Mesendoderm (in vitro differentiated cells): ENCODE measurements at regions not wholly inside any gene's neighbourhood (a gene's known extent, or its start where the extent isn't known, plus 50 kb on each side); places are given as distances from the start of the nearest gene placed in this dataset.

ENCODE experiments used
- DNase-seq: peaks from one replicate; pipeline ENCODE4 v3.0.0; 2013
- H2AK5ac ChIP-seq: 2 replicates; pipeline ENCODE4 v1.6.1; 2013; ENCODE audit warnings: low read length, inconsistent platforms
- H2BK120ac ChIP-seq: 2 replicates; pipeline ENCODE4 v1.6.1; 2013; ENCODE audit warnings: low read depth, mild to moderate bottlenecking, low read length, moderate library complexity, mixed read lengths
- H2BK15ac ChIP-seq: replicated peaks from 2 replicates; pipeline ENCODE4 v1.6.1; 2013; ENCODE audit warnings: low read depth, mild to moderate bottlenecking, moderate library complexity
- H2BK5ac ChIP-seq: 2 replicates; pipeline ENCODE4 v1.6.1; 2013; ENCODE audit warnings: low read length, inconsistent platforms
- H3K18ac ChIP-seq: 2 replicates; pipeline ENCODE4 v1.6.1; 2013; ENCODE audit warnings: mild to moderate bottlenecking, low read length, mixed read lengths
- H3K23ac ChIP-seq: one replicate; pipeline ENCODE4 v1.6.1; 2013; ENCODE audit warnings: low read length
- H3K27ac ChIP-seq: 2 replicates; pipeline ENCODE4 v1.5.1; 2013; ENCODE audit warnings: low read depth, mild to moderate bottlenecking, inconsistent platforms, low read length, moderate library complexity
- H3K27me3 ChIP-seq: 2 replicates; pipeline ENCODE4 v1.6.1; 2013; ENCODE audit warnings: low read length, control low read depth, mild to moderate bottlenecking, inconsistent platforms; ENCODE audit not compliant: insufficient read depth, poor library complexity
- H3K36me3 ChIP-seq: 2 replicates; pipeline ENCODE4 v1.6.1; 2013; ENCODE audit warnings: low read length, inconsistent platforms; ENCODE audit not compliant: control insufficient read depth, insufficient read depth
- H3K4ac ChIP-seq: one replicate; pipeline ENCODE4 v1.6.1; 2013; ENCODE audit warnings: low read depth, mild to moderate bottlenecking, low read length, moderate library complexity
- H3K4me1 ChIP-seq: 2 replicates; pipeline ENCODE4 v1.6.1; 2013; ENCODE audit warnings: low read depth, low read length, inconsistent platforms; ENCODE audit not compliant: control insufficient read depth
- H3K4me2 ChIP-seq: 2 replicates; pipeline ENCODE4 v1.6.1; 2013; ENCODE audit warnings: low read length
- H3K4me3 ChIP-seq: 2 replicates; pipeline ENCODE4 v1.5.1; 2013; ENCODE audit warnings: mild to moderate bottlenecking, low read length
- H3K56ac ChIP-seq: one replicate; pipeline ENCODE4 v1.6.1; 2013; ENCODE audit warnings: low read length
- H3K79me1 ChIP-seq: 2 replicates; pipeline ENCODE4 v1.6.1; 2013; ENCODE audit warnings: low read length, inconsistent platforms
- H3K79me2 ChIP-seq: 2 replicates; pipeline ENCODE4 v1.6.1; 2013; ENCODE audit warnings: mild to moderate bottlenecking, low read length; ENCODE audit not compliant: control insufficient read depth, insufficient read depth
- H3K9ac ChIP-seq: 2 replicates; pipeline ENCODE4 v1.6.1; 2013; ENCODE audit warnings: low read length, inconsistent platforms
- H4K5ac ChIP-seq: one replicate; pipeline ENCODE4 v1.6.1; 2013; ENCODE audit warnings: low read length
- H4K8ac ChIP-seq: one replicate; pipeline ENCODE4 v1.6.1; 2013; ENCODE audit warnings: low read depth, mild to moderate bottlenecking, control low read depth, low read length, moderate library complexity
- WGBS: extraction: QIAGEN DNeasy Blood & Tissue Kit; methylation state at CpG from one replicate; pipeline ENCODE4 v1.1.7; 2013; ENCODE audit warnings: low lambda C conversion rate, missing lambda C conversion rate; ENCODE audit not compliant: insufficient coverage; ENCODE audit errors: extremely low coverage; 5-methylcytosine and 5-hydroxymethylcytosine counted together

DNA sequence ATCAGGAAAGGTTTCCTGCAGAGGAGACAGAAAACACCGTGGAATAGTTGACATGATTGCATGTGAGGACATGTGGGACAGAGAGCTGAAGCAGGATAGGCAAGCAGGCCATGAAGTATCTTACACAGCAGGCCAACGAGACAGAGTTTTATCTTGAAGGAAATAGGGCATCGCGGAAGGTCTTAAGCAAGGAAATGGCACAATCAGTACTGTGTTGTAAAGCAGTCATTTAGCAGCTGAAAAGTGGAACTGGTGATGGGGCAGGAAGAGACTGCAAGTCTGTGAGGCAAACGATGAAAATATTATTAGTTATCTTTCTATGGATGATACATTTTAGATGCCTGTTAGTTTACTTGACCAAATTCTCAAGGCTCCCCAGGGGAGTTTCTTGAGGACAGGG lies 535.1 kb downstream of the SOX2 start:
- no peak overlapping the region for H3K18ac ChIP-seq
- no peak overlapping the region for H3K27ac ChIP-seq
- H3K36me3 ChIP-seq: no peaks in the 10 kb centered on the region
- H4K5ac ChIP-seq: no peak overlapping the region
- H3K4me2 ChIP-seq: no peak overlapping the region
- no peaks in the 10 kb centered on the region for H3K79me1 ChIP-seq
- H2AK5ac ChIP-seq: no peak overlapping the region
- no peak overlapping the region for H2BK120ac ChIP-seq
- DNase-seq: no peak
- no peak overlapping the region for H3K4me3 ChIP-seq
- no peaks in the 10 kb centered on the region for H3K27me3 ChIP-seq
- no CpG with 5 or more reads among the region's 5 CpGs for WGBS
- H2BK5ac ChIP-seq: no peak overlapping the region
- no peak overlapping the region for H3K9ac ChIP-seq
- no peak overlapping the region for H4K8ac ChIP-seq
- no peaks in the 10 kb centered on the region for H3K4me1 ChIP-seq
- no peak overlapping the region for H2BK15ac ChIP-seq
- H3K79me2 ChIP-seq: no peaks in the 10 kb centered on the region
- no peak overlapping the region for H3K4ac ChIP-seq
- no peak overlapping the region for H3K23ac ChIP-seq
- H3K56ac ChIP-seq: no peak overlapping the region

DNA sequence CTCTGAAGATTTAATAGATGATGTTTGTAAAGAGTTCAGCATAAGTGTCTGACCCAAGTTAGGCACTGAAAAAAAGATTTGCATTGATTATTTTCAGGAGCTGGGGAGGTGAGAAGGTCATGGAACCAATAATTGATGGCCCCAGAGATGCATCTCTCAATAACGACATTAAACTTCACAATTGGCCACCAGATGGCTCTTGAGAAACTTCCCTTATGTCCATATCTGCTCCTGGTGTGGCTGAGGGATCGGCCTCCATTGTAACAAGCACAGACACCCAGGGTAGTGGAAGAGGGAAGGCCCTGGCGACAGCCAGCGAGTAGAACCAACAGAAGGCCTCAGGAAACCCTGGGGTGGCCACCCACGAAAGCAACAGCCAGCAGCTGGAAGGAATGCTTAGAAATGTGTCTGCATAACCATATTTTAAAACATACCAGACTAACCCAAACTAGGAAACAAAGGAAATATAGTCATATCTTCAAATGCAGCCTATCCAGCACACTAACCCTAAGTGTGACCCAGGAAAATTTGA lies 536.7 kb downstream of the SOX2 start:
- Histone ChIP-seq H2BK5ac (no peak overlapping the region), H3K23ac (no peak overlapping the region), H4K5ac (no peak overlapping the region), H2AK5ac (no peak overlapping the region), H3K27ac (no peak overlapping the region), H3K9ac (no peak overlapping the region), H3K79me2 (no peaks in the 10 kb centered on the region), H2BK15ac (no peak overlapping the region), H3K36me3 (no peaks in the 10 kb centered on the region), H3K4me2 (no peak overlapping the region), H4K8ac (no peak overlapping the region), H3K27me3 (no peaks in the 10 kb centered on the region), H3K18ac (no peak overlapping the region), H3K4ac (no peak overlapping the region), H2BK120ac (no peak overlapping the region), H3K4me3 (no peak overlapping the region), H3K56ac (no peak overlapping the region), H3K4me1 (no peaks in the 10 kb centered on the region), H3K79me1 (no peaks in the 10 kb centered on the region)
- WGBS: no CpG with 5 or more reads among the region's 5 CpGs
- peak; percentile 52 for DNase-seq

DNA sequence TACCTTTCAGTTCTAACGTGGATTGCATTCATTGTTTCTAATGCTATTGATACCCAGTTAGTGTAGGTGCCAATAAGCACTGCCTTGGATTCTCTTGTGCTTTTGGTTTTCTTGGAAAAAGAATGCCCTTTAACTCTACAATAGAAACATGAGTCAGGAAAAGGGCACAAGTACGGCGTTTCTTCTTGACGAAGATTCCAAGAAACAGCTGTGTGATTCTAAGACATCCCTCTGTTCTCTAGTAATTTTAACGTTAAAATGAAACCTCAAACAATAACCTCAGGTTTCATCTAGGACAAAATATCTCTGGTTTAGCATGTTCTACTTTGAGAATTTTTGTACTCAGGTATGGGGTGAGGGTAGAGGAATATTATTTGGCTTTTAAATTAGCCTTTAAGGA lies 540.5 kb upstream of the ATP11B start:
- Histone ChIP-seq H3K4ac (no peak overlapping the region), H4K5ac (no peak overlapping the region), H2BK5ac (no peak overlapping the region), H2BK120ac (no peak overlapping the region), H2BK15ac (no peak overlapping the region), H3K4me1 (no peaks in the 10 kb centered on the region), H3K4me3 (no peak overlapping the region), H3K4me2 (no peak overlapping the region), H2AK5ac (no peak overlapping the region), H3K23ac (no peak overlapping the region), H3K56ac (no peak overlapping the region), H3K18ac (no peak overlapping the region), H3K27ac (no peak overlapping the region), H4K8ac (no peak overlapping the region), H3K9ac (no peak overlapping the region), H3K36me3 (no peaks in the 10 kb centered on the region), H3K79me1 (no peaks in the 10 kb centered on the region), H3K27me3 (no peaks in the 10 kb centered on the region), H3K79me2 (no peaks in the 10 kb centered on the region)
- DNase-seq: no peak
- no CpG with 5 or more reads among the region's 5 CpGs for WGBS

DNA sequence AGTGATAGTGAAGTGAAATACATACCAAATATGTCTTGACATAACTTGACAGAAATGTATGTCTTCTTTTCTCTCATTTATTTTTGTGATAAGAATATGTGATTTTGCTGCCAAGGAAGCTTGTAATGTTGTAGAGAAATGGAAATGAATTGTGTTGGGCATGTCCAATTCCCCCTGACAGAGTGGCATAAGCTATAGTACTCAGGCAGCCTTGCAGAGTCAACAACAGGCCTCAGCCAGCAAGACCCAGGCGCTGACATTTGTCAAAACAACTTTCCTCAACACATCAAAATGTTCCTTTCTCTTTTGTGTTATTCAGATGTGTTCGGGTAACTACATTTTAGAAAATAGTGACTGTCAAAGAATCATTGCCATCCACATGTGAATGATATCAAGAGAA lies 538.1 kb upstream of the ATP11B start:
- Histone ChIP-seq H3K4me1 (no peaks in the 10 kb centered on the region), H3K79me1 (no peaks in the 10 kb centered on the region), H3K18ac (no peak overlapping the region), H3K27me3 (no peaks in the 10 kb centered on the region), H3K27ac (no peak overlapping the region), H3K4me2 (no peak overlapping the region), H3K23ac (no peak overlapping the region), H4K8ac (no peak overlapping the region), H3K36me3 (no peaks in the 10 kb centered on the region), H3K79me2 (no peaks in the 10 kb centered on the region), H2BK5ac (no peak overlapping the region), H2AK5ac (no peak overlapping the region), H2BK15ac (no peak overlapping the region), H3K9ac (no peak overlapping the region), H3K4me3 (no peak overlapping the region), H3K4ac (no peak overlapping the region), H3K56ac (no peak overlapping the region), H4K5ac (no peak overlapping the region), H2BK120ac (no peak overlapping the region)
- no CpG with 5 or more reads among the region's 2 CpGs for WGBS
- DNase-seq: no peak

DNA sequence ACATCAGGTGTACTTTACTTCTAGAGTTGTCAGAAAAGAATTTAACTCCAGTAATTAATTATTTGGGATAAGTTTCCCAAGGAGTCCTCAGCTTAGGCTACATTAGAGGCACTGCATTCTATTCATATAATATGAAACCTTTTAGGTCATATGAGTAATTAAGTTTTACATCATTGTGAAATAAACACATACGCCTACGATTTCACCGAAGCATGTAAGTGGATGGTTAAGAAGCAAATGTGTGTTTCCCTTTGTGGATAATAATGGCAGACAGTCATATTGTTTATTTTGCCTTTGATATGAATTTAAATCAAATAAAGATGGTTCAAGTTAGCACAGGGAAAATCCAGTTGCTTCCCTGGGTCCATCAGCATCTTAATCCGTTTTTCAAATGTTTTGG lies 535.9 kb upstream of the ATP11B start:
- no peaks in the 10 kb centered on the region for H3K4me1 ChIP-seq
- no peak overlapping the region for H3K23ac ChIP-seq
- no peak overlapping the region for H3K27ac ChIP-seq
- H4K5ac ChIP-seq: no peak overlapping the region
- H2BK120ac ChIP-seq: no peak overlapping the region
- H3K79me1 ChIP-seq: no peaks in the 10 kb centered on the region
- no peak overlapping the region for H3K4me3 ChIP-seq
- no peaks in the 10 kb centered on the region for H3K27me3 ChIP-seq
- H3K18ac ChIP-seq: no peak overlapping the region
- no peaks in the 10 kb centered on the region for H3K36me3 ChIP-seq
- no peak overlapping the region for H3K56ac ChIP-seq
- no peaks in the 10 kb centered on the region for H3K79me2 ChIP-seq
- H3K4me2 ChIP-seq: no peak overlapping the region
- H4K8ac ChIP-seq: no peak overlapping the region
- H2BK15ac ChIP-seq: no peak overlapping the region
- WGBS: no CpG with 5 or more reads among the region's 4 CpGs
- H3K9ac ChIP-seq: no peak overlapping the region
- no peak overlapping the region for H2BK5ac ChIP-seq
- H3K4ac ChIP-seq: no peak overlapping the region
- no peak overlapping the region for H2AK5ac ChIP-seq
- DNase-seq: no peak

DNA sequence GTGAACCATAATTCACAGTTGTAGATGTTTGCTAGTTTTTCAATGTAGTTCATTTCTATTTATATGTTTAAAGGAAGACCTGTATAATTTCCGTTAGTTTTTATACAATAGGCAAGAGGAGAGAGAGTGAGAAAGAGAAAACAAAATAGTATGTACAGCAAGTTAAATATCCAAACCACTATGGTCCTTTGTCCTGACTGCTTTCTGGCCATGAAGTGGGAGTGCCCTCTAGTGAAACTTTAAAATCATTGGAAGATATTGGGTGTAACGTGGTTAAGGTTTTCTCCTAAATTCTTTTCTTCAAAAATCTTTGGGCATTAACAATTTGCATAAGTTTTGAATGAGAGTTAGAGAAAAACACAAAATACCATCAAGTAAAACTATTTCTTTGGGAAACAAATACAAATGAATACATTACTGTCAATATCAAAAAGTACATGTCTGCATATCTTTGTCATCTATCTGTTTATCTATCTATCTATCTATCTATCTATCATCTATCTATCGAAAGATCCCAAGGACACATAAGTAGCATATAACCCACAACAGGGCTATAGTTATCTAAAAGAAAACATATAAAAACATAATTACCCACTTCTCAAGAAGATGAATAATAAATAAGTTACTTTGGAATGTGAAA lies 534.6 kb upstream of the ATP11B start:
- H3K56ac ChIP-seq: no peak overlapping the region
- H3K4me1 ChIP-seq: no peaks in the 10 kb centered on the region
- no peak overlapping the region for H3K4ac ChIP-seq
- no CpG with 5 or more reads among the region's 3 CpGs for WGBS
- H3K23ac ChIP-seq: no peak overlapping the region
- H3K18ac ChIP-seq: no peak overlapping the region
- H3K79me1 ChIP-seq: no peaks in the 10 kb centered on the region
- H3K36me3 ChIP-seq: no peaks in the 10 kb centered on the region
- H3K9ac ChIP-seq: no peak overlapping the region
- no peaks in the 10 kb centered on the region for H3K79me2 ChIP-seq
- no peak overlapping the region for H2BK5ac ChIP-seq
- no peak overlapping the region for H4K8ac ChIP-seq
- H3K4me3 ChIP-seq: no peak overlapping the region
- no peak overlapping the region for H2BK120ac ChIP-seq
- no peak overlapping the region for H3K27ac ChIP-seq
- no peak overlapping the region for H2BK15ac ChIP-seq
- peak; percentile 54 for DNase-seq
- no peak overlapping the region for H3K4me2 ChIP-seq
- H3K27me3 ChIP-seq: no peaks in the 10 kb centered on the region
- H4K5ac ChIP-seq: no peak overlapping the region
- H2AK5ac ChIP-seq: no peak overlapping the region
